DOHH2 (cell line): ENCODE measurements at regions not wholly inside any gene's neighbourhood (a gene's known extent, or its start where the extent isn't known, plus 50 kb on each side); places are given as distances from the start of the nearest gene placed in this dataset.

Experiments
- CTCF ChIP-seq: fragments of 200-600 bp; sonication (generic); IDR thresholded peaks from one replicate; pipeline ENCODE4 v1.5.1; 2014; ENCODE audit warnings: antibody characterized with exemption, mild to moderate bottlenecking, low read depth, low read length; ENCODE audit not compliant: poor library complexity, severe bottlenecking
- EZH2phosphoT487 ChIP-seq: fragments of 200-600 bp; sonication (generic); IDR thresholded peaks from 2 replicates; pipeline ENCODE4 v1.6.1; 2017; ENCODE audit warnings: borderline replicate concordance, mild to moderate bottlenecking, antibody characterized with exemption, low read length, moderate library complexity, mixed read lengths

- TF ChIP-seq CTCF (no peak), EZH2phosphoT487 (no peak)
These were observed 568.4 kb upstream of the CAMK1G start for GRCh38 chr1:209015092-209015491.
